Neural crest cell (in vitro differentiated cells): ENCODE measurements at regions not wholly inside any gene's neighbourhood (a gene's known extent, or its start where the extent isn't known, plus 50 kb on each side); places are given as distances from the start of the nearest gene placed in this dataset.

ENCODE experiments used
- DNase-seq: peaks from one replicate; pipeline ENCODE4 v3.0.0; 2021; ENCODE audit warnings: low read depth, mixed read lengths, low spot score
- H3K27ac Mint-ChIP-seq: one replicate; pipeline ENCODE4 v1.8.0; 2021; ENCODE audit warnings: mild to moderate bottlenecking, mixed read lengths; ENCODE audit not compliant: unreplicated experiment
- H3K27me3 Mint-ChIP-seq: 2 replicates; pipeline ENCODE4 v1.8.0; 2021; ENCODE audit warnings: low read depth, mild to moderate bottlenecking, mixed read lengths
- H3K36me3 Mint-ChIP-seq: 2 replicates; pipeline ENCODE4 v1.8.0; 2021; ENCODE audit warnings: low read depth, mild to moderate bottlenecking, mixed read lengths
- H3K4me1 Mint-ChIP-seq: 2 replicates; pipeline ENCODE4 v1.8.0; 2021; ENCODE audit warnings: mixed read lengths
- H3K4me3 Mint-ChIP-seq: one replicate; pipeline ENCODE4 v1.8.0; 2021; ENCODE audit warnings: mild to moderate bottlenecking, mixed read lengths
- H3K9me3 Mint-ChIP-seq: 2 replicates; pipeline ENCODE4 v1.8.0; 2021; ENCODE audit warnings: mixed read lengths
- TF ChIP-seq, protein P1 (sequence below): fragments of 200-600 bp; sonication (generic); conservative IDR thresholded peaks from 2 replicates; pipeline ENCODE4 v1.5.0; 2021; ENCODE audit warnings: antibody characterized with exemption, mild to moderate bottlenecking

DNA sequence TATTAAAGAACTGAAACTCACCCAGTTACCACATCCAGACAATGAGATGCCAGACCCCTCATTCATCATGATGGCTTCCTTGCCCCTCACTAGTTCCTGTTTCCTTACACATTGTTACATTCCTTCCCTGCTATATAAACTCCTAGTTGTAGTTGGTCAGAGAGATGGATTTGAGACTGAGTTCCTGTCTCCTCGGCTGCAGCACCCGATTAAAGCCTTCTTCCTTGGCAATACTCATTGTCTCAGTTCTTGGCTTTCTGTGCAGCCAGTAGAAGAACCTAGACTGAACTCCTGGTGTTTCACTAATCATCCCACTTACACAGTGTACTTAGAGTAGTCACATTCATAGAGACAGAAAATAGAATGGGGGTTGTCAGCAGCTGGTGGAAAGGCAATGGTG, 324.7 kb downstream of the TRIML1 start:
- TF ChIP-seq, protein P1, sequence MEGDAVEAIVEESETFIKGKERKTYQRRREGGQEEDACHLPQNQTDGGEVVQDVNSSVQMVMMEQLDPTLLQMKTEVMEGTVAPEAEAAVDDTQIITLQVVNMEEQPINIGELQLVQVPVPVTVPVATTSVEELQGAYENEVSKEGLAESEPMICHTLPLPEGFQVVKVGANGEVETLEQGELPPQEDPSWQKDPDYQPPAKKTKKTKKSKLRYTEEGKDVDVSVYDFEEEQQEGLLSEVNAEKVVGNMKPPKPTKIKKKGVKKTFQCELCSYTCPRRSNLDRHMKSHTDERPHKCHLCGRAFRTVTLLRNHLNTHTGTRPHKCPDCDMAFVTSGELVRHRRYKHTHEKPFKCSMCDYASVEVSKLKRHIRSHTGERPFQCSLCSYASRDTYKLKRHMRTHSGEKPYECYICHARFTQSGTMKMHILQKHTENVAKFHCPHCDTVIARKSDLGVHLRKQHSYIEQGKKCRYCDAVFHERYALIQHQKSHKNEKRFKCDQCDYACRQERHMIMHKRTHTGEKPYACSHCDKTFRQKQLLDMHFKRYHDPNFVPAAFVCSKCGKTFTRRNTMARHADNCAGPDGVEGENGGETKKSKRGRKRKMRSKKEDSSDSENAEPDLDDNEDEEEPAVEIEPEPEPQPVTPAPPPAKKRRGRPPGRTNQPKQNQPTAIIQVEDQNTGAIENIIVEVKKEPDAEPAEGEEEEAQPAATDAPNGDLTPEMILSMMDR, result no peak
- no peak overlapping the region for H3K4me3 Mint-ChIP-seq
- no peak overlapping the region for H3K27ac Mint-ChIP-seq
- no peaks in the 10 kb centered on the region for H3K4me1 Mint-ChIP-seq
- no peak for DNase-seq
- H3K36me3 Mint-ChIP-seq, result peaks cover 12% of the 10 kb centered on the region
- H3K27me3 Mint-ChIP-seq, result no peaks in the 10 kb centered on the region
- H3K9me3 Mint-ChIP-seq, result peaks cover 15% of the 10 kb centered on the region

DNA sequence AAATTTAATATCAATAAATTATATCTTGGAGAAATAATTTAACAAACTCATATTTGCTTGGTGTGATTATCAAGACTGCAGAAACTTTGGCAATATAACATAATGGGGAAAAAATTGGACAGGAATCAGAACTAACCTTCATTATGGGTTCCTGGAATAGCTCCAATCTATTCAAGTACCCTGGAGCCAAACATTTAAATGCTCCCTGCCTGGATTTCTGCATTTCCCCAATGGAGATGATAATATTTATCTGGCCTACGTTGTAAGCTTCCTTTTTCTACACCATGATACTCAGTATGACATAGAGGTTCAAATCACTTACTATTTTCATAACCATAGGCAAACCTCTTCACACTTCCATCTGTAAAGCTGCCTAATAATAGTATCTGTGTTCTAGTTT, 326.8 kb downstream of the TRIML1 start:
- Mint-ChIP-seq H3K27me3 (no peaks in the 10 kb centered on the region), H3K9me3 (peaks cover 15% of the 10 kb centered on the region), H3K36me3 (peaks cover 12% of the 10 kb centered on the region), H3K4me3 (no peak overlapping the region), H3K4me1 (no peaks in the 10 kb centered on the region), H3K27ac (no peak overlapping the region)
- no peak for DNase-seq
- TF ChIP-seq, protein P1, result no peak

DNA sequence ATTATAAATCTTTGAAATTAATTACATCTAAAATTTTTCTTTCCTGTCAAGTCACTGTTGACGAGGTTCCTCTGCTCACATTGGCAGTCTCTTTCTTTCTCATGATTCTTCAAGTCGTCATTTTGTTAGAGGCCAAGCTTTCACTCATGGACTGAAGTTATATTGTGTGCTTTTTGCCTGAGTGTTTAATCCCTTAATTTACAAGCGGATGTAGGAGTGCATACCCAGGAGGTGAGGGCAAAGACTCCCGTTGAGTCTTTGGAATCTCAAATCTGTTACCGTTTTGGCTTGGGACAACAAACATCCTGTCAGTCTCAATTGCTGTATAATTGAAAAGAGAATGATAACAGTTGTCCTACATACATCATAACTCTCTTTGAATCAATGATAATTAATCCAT, 345.0 kb downstream of the TRIML1 start:
- no peaks in the 10 kb centered on the region for H3K27me3 Mint-ChIP-seq
- H3K36me3 Mint-ChIP-seq, result no peaks in the 10 kb centered on the region
- H3K27ac Mint-ChIP-seq, result no peak overlapping the region
- no peak overlapping the region for H3K4me3 Mint-ChIP-seq
- no peaks in the 10 kb centered on the region for H3K4me1 Mint-ChIP-seq
- peaks cover 6% of the 10 kb centered on the region for H3K9me3 Mint-ChIP-seq
- TF ChIP-seq, protein P1, result no peak
- DNase-seq, result no peak

DNA sequence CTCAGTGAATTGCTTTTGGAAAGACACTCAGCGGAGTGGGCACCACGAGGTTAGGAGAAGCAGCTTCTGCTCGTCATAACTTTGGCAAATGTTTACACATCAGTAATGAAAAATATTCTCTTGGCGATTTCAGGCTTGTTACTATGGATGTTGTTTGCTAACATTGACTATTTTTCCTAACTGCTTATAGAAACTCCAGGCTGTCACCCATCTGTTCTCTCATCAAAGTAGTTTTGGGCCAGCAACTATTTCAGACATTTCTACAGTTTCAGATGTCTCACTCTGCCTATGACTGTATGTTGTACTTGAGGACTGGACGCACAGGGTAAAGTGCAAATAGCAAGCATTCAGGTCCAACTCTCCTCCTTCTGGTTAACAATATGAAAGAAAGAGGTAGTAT, 346.7 kb downstream of the TRIML1 start:
- H3K27me3 Mint-ChIP-seq, result no peaks in the 10 kb centered on the region
- no peak for DNase-seq
- no peaks in the 10 kb centered on the region for H3K36me3 Mint-ChIP-seq
- no peaks in the 10 kb centered on the region for H3K4me1 Mint-ChIP-seq
- H3K27ac Mint-ChIP-seq, result no peak overlapping the region
- no peak overlapping the region for H3K4me3 Mint-ChIP-seq
- peaks cover 6% of the 10 kb centered on the region for H3K9me3 Mint-ChIP-seq
- TF ChIP-seq, protein P1, result no peak

DNA sequence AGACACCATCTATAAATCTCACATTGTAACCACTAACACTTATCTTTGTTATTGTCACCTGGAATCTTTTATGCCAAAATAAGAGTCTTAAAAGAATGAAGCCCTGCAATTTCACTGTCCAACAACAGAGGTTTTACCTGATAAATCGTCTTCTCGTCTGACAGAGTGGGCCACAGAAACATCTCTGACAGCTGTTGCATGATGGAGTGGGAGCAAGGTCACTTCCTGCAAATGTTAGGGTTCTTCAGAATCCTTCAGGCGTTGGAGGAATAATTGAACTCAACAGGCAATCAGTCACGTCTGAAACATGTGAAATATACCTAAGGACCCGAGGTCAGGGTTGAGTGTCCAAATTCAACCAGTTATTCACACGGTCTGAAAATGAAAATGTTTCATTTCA, 353.6 kb downstream of the TRIML1 start:
- TF ChIP-seq, protein P1, result no peak
- no peak for DNase-seq
- no peaks in the 10 kb centered on the region for H3K36me3 Mint-ChIP-seq
- H3K9me3 Mint-ChIP-seq, result no peaks in the 10 kb centered on the region
- H3K27ac Mint-ChIP-seq, result no peak overlapping the region
- H3K27me3 Mint-ChIP-seq, result no peaks in the 10 kb centered on the region
- no peak overlapping the region for H3K4me3 Mint-ChIP-seq
- H3K4me1 Mint-ChIP-seq, result no peaks in the 10 kb centered on the region

DNA sequence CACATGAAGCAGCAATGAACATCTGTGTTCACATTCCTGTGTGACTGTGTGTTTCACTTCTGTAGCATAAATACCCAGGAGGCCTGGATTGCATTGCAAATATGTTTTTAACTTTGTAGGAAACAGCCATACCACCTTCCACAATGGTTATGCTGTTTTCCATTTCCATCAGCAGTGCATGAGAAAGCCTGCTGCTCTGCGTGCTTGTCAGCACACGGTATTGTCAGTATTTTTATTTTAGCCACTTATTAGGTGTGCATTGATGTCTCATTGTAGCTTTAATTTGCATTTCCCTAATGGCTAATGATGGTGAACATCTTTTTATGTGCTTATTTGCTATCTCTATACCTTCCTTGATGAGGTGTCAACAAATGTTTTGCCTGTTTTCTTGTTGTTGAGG, 355.9 kb downstream of the TRIML1 start:
- TF ChIP-seq, protein P1, result no peak

More for the DNA sequence above, 355.9 kb downstream of the TRIML1 start:
- no peaks in the 10 kb centered on the region for H3K27me3 Mint-ChIP-seq
- no peak overlapping the region for H3K27ac Mint-ChIP-seq
- no peak for DNase-seq
- H3K9me3 Mint-ChIP-seq, result no peaks in the 10 kb centered on the region
- H3K36me3 Mint-ChIP-seq, result no peaks in the 10 kb centered on the region
- H3K4me1 Mint-ChIP-seq, result no peaks in the 10 kb centered on the region
- no peak overlapping the region for H3K4me3 Mint-ChIP-seq
